HCT116 (cell line): ENCODE measurements at regions not wholly inside any gene's neighbourhood (a gene's known extent, or its start where the extent isn't known, plus 50 kb on each side); places are given as distances from the start of the nearest gene placed in this dataset.

Source experiments
- ATAC-seq: fragments of 200-7000 bp; cut with Tn5 transposase; 2 replicates; pipeline ENCODE4 v1.9.1; 2020; ENCODE audit warnings: mild to moderate bottlenecking, moderate library complexity
- BruUV-seq: library from RNA; stranded (reverse); fragments of 400-500 nt; replicated peaks from 2 replicates; lab custom pipeline; 2021; lab: Mats Ljungman, UMichigan
- CTCF ChIA-PET: fragments of 300-600 bp; sonication (Branson Sonifier 250); formaldehyde crosslinking; loops from one replicate; lab custom pipeline; 2021; ENCODE audit warnings: antibody characterized with exemption; lab: Charles Lee
- POLR2A ChIA-PET: fragments of 300-600, 350-600 bp; sonication (Branson Sonifier 250); formaldehyde crosslinking; loops from one replicate; lab custom pipeline; 2021; ENCODE audit warnings: antibody characterized with exemption; lab: Charles Lee
- RAD21 ChIA-PET, 2 experiments: fragments of 300-600 bp; sonication (Branson Sonifier 250); formaldehyde crosslinking; loops; one replicate each; lab custom pipeline; 2023; ENCODE audit warnings: low total read pairs in 2 of 2; ENCODE audit not compliant: uncharacterized antibody in 2 of 2, unreplicated experiment in 2 of 2, low non-redundant PET in 1 of 2; lab: Charles Lee
- DNase-seq: peaks from one replicate; pipeline ENCODE4 v3.0.0-alpha.2; 2010; ENCODE audit warnings: low read depth, low spot score
- H2AFZ ChIP-seq: fragments of 200-600 bp; shearing (Covaris generic), sonication (generic); 2 replicates; pipeline ENCODE4 v1.6.1; 2017; ENCODE audit warnings: low read depth, mixed run types, mixed read lengths, antibody characterized with exemption, low read length; ENCODE audit not compliant: poor library complexity, severe bottlenecking
- H3K27ac ChIP-seq: 2 replicates; pipeline ENCODE4 v1.5.1; 2012; ENCODE audit warnings: low read depth, low read length
- H3K27me3 ChIP-seq: fragments of 200-600 bp; sonication (generic); 2 replicates; pipeline ENCODE4 v1.6.1; 2016; ENCODE audit warnings: mixed run types, low read length, mixed read lengths; ENCODE audit not compliant: insufficient read depth
- H3K36me3 ChIP-seq, 2 experiments: fragments of 200-500 bp in 1 of 2; fragments of 200-600 bp in 1 of 2; sonication (Bioruptor generic) in 1 of 2; sonication (generic) in 1 of 2; 2 replicates each; pipeline versions ENCODE4 v1.5.1 to v1.6.1; 2014 to 2016; ENCODE audit warnings: low read length in 2 of 2, inconsistent platforms in 1 of 2, mixed read lengths in 1 of 2, mixed run types in 1 of 2; ENCODE audit not compliant: insufficient read depth in 2 of 2, control insufficient read depth in 1 of 2
- H3K4me1 ChIP-seq, 2 experiments: fragments of 200-600 bp in 1 of 2; sonication (generic) in 1 of 2; 2 replicates each; pipeline versions ENCODE4 v1.5.1 to v1.6.1; 2012 to 2017; ENCODE audit warnings: low read length in 2 of 2, inconsistent platforms in 1 of 2, mild to moderate bottlenecking in 1 of 2, mixed read lengths in 1 of 2, mixed run types in 1 of 2, moderate library complexity in 1 of 2; ENCODE audit not compliant: insufficient read depth in 2 of 2, control insufficient read depth in 1 of 2
- H3K4me2 ChIP-seq: fragments of 200-600 bp; sonication (generic); 2 replicates; pipeline ENCODE4 v1.6.1; 2017; ENCODE audit warnings: mixed run types, low read length, mixed read lengths
- H3K4me3 ChIP-seq, 2 experiments: fragments of 200-600 bp in 1 of 2; sonication (generic) in 1 of 2; replicated peaks in 1 of 2; 2 replicates each; pipeline ENCODE4 v1.5.1; 2011 to 2016; ENCODE audit warnings: low read length in 2 of 2, control low read depth in 1 of 2, low read depth in 1 of 2, mild to moderate bottlenecking in 1 of 2, mixed read lengths in 1 of 2, mixed run types in 1 of 2
- H3K79me2 ChIP-seq: fragments of 200-600 bp; sonication (generic); 2 replicates; pipeline ENCODE4 v1.6.1; 2017; ENCODE audit warnings: mild to moderate bottlenecking, mixed run types, low read length, moderate library complexity, mixed read lengths; ENCODE audit not compliant: insufficient read depth
- H3K9ac ChIP-seq: fragments of 200-600 bp; sonication (generic); 2 replicates; pipeline ENCODE4 v1.6.1; 2016; ENCODE audit warnings: low read length, mixed read lengths
- H3K9me2 ChIP-seq: fragments of 200-600 bp; sonication (generic), shearing (Covaris generic); 2 replicates; pipeline ENCODE4 v1.6.1; 2017; ENCODE audit warnings: mixed run types, mild to moderate bottlenecking, moderate library complexity; ENCODE audit not compliant: insufficient read depth
- H3K9me3 ChIP-seq, 2 experiments: fragments of 200-500 bp in 1 of 2; fragments of 200-600 bp in 1 of 2; sonication (Bioruptor generic) in 1 of 2; sonication (generic) in 1 of 2; 2 replicates each; pipeline ENCODE4 v1.6.1; 2014 to 2017; ENCODE audit warnings: low read length in 2 of 2, mixed read lengths in 2 of 2, inconsistent platforms in 1 of 2, low read depth in 1 of 2, mild to moderate bottlenecking in 1 of 2, mixed run types in 1 of 2, moderate library complexity in 1 of 2; ENCODE audit not compliant: control insufficient read depth in 1 of 2, insufficient read depth in 1 of 2
- H4K20me1 ChIP-seq: fragments of 200-600 bp; sonication (generic), shearing (Covaris generic); 2 replicates; pipeline ENCODE4 v1.6.1; 2017; ENCODE audit warnings: mixed run types, mild to moderate bottlenecking, moderate library complexity; ENCODE audit not compliant: insufficient read depth
- ATF3 ChIP-seq: IDR thresholded peaks from 2 replicates; pipeline ENCODE4 v1.6.1; 2012
- FOSL1 ChIP-seq: IDR thresholded peaks from 2 replicates; pipeline ENCODE4 v1.6.1; 2012; ENCODE audit warnings: low read depth
- JUND ChIP-seq: IDR thresholded peaks from 2 replicates; pipeline ENCODE4 v1.6.1; 2012
- POLR2AphosphoS5 ChIP-seq: IDR thresholded peaks from 2 replicates; pipeline ENCODE4 v1.6.1; 2011; ENCODE audit warnings: mild to moderate bottlenecking, low read depth, low read length, moderate library complexity
- RAD21 ChIP-seq: IDR thresholded peaks from 2 replicates; pipeline ENCODE4 v1.6.1; 2012; ENCODE audit warnings: low read depth, mild to moderate bottlenecking
- REST ChIP-seq: IDR thresholded peaks from 2 replicates; pipeline ENCODE4 v1.6.1; 2012; ENCODE audit warnings: low read depth
- SP1 ChIP-seq: IDR thresholded peaks from 2 replicates; pipeline ENCODE4 v1.6.1; 2012; ENCODE audit warnings: low read depth
- ZNF274 ChIP-seq: fragments of 200-500 bp; sonication (Bioruptor generic); IDR thresholded peaks from 2 replicates; pipeline ENCODE4 v1.6.1; 2014; ENCODE audit warnings: mild to moderate bottlenecking, low read depth, low read length, inconsistent platforms
- intact Hi-C: fragments of 100-400 bp; cut with micrococcal nuclease; formaldehyde crosslinking; loops from 2 replicates; pipeline ENCODE4 v1.10.0; 2022
- TF ChIP-seq, protein P1 (sequence below): IDR thresholded peaks from 2 replicates; pipeline ENCODE4 v1.6.1; 2012

DNA sequence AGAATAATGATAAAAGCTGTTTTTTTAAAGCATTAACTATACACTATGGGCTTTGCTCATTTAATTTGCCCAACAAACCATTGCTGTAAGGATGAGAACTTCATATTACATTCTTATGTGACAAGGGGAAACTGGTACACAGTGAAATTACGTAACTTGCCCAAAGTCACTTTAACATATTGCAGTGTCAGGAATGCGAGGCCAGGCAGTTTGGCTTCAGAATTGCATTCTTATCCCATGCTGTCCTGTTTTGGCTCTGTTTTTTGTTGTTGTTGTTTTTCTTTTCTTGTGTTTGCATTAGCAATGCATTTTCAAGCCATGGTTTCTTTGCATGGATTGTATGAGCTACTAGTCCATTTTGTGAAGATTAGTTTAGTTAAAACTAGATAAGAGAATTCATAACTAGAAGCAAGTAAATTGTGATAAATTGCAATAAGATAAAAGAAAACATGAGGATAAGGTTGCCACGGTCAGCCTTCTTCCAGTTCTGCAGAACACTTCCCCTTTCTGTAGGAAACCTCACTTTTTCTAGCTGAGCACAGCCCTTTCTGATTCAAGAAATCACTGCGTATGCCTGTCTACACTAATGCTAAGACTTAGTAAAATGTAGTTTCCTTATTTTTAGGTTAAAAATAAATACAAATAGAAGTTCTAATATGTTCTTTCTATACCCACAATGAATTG, 221.3 kb upstream of the KCNJ16 start:
- H3K27me3 ChIP-seq: no peaks in the 10 kb centered on the region
- H3K4me1 ChIP-seq: no peaks in the 10 kb centered on the region
- H3K36me3 ChIP-seq: no peaks in the 10 kb centered on the region
- H3K27ac ChIP-seq: no peak overlapping the region
- no peaks in the 10 kb centered on the region for H3K79me2 ChIP-seq
- RAD21 ChIA-PET: no interaction called here
- no peak overlapping the region for H2AFZ ChIP-seq
- ATAC-seq: no peak
- H3K9ac ChIP-seq: no peak overlapping the region
- H3K9me2 ChIP-seq: no peaks in the 10 kb centered on the region
- intact Hi-C loops: no loop called here
- CTCF ChIA-PET: no interaction called here
- no peak overlapping the region for H3K4me3 ChIP-seq
- no TSS peak for BruUV-seq
- no peak for DNase-seq
- POLR2A ChIA-PET: no interaction called here
- H4K20me1 ChIP-seq: no peaks in the 10 kb centered on the region
- H3K4me2 ChIP-seq: no peak overlapping the region
- TF ChIP-seq RAD21 (no peak), JUND (no peak), ZNF274 (no peak), FOSL1 (no peak), POLR2AphosphoS5 (no peak), SP1 (no peak), ATF3 (no peak), REST (no peak)
- TF ChIP-seq, protein P1, sequence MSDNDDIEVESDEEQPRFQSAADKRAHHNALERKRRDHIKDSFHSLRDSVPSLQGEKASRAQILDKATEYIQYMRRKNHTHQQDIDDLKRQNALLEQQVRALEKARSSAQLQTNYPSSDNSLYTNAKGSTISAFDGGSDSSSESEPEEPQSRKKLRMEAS: no peak
- H3K9me3 ChIP-seq: peaks cover 0 to 14% of the 10 kb centered on the region in 2 experiments; a peak in 2 of 4 replicates
